ENCODE measurements at regions not wholly inside any gene's neighbourhood (a gene's known extent, or its start where the extent isn't known, plus 50 kb on each side); places are given as distances from the start of the nearest gene placed in this dataset.

GRCh38 chr21:36584980-36585940 is 105.3 kb upstream of the CLDN14 start:
- no peak for TF ChIP-seq CTCF (IDR thresholded peaks at IDR 0.05)
- TF ChIP-seq POLR2A (IDR thresholded peaks at IDR 0.05): no peak

Data from body of pancreas (tissue), 4 donors.